ENCODE measurements at regions not wholly inside any gene's neighbourhood (a gene's known extent, or its start where the extent isn't known, plus 50 kb on each side); places are given as distances from the start of the nearest gene placed in this dataset.

- Histone ChIP-seq H3K4me3 (ENCODE audit: low read depth, low read length) (no peak overlapping the region), H3K36me3 (no peaks in the 10 kb centered on the region), H3K27ac (no peak overlapping the region), H3K9me3 (ENCODE audit: severe bottlenecking) (no peaks in the 10 kb centered on the region), H3K27me3 (ENCODE audit: insufficient read depth, low read depth, severe bottlenecking) (no peaks in the 10 kb centered on the region)
- DNase-seq: no peak
- no peak for TF ChIP-seq CTCF (IDR thresholded peaks at IDR 0.05; ENCODE audit: low read depth, low read length)
Observed at GRCh38 chr9:80690349-80690939, 998.9 kb downstream of the TLE1 start.

GRCh38 chr9:80679916-80680315, 1009.4 kb downstream of the TLE1 start:
- H3K4me3 ChIP-seq (ENCODE audit: low read depth, low read length): no peak overlapping the region
- no peaks in the 10 kb centered on the region for H3K9me3 ChIP-seq (ENCODE audit: severe bottlenecking)
- no peak overlapping the region for H3K27ac ChIP-seq
- TF ChIP-seq CTCF (IDR thresholded peaks at IDR 0.05; ENCODE audit: low read depth, low read length): no peak
- H3K36me3 ChIP-seq: no peaks in the 10 kb centered on the region
- no peak for DNase-seq
- H3K27me3 ChIP-seq (ENCODE audit: insufficient read depth, low read depth, severe bottlenecking): no peaks in the 10 kb centered on the region

GRCh38 chr9:80678906-80679305, 1010.4 kb downstream of the TLE1 start:
- DNase-seq: no peak
- Histone ChIP-seq H3K4me3 (ENCODE audit: low read depth, low read length) (no peak overlapping the region), H3K36me3 (no peaks in the 10 kb centered on the region), H3K27ac (no peak overlapping the region), H3K9me3 (ENCODE audit: severe bottlenecking) (no peaks in the 10 kb centered on the region), H3K27me3 (ENCODE audit: insufficient read depth, low read depth, severe bottlenecking) (no peaks in the 10 kb centered on the region)
- no peak for TF ChIP-seq CTCF (IDR thresholded peaks at IDR 0.05; ENCODE audit: low read depth, low read length)

GRCh38 chr9:80673496-80673895, 1015.9 kb downstream of the TLE1 start:
- Histone ChIP-seq H3K27me3 (ENCODE audit: insufficient read depth, low read depth, severe bottlenecking) (no peaks in the 10 kb centered on the region), H3K4me3 (ENCODE audit: low read depth, low read length) (no peak overlapping the region), H3K36me3 (no peaks in the 10 kb centered on the region), H3K27ac (no peak overlapping the region), H3K9me3 (ENCODE audit: severe bottlenecking) (no peaks in the 10 kb centered on the region)
- TF ChIP-seq CTCF (IDR thresholded peaks at IDR 0.05; ENCODE audit: low read depth, low read length): no peak
- DNase-seq: no peak

GRCh38 chr9:80665479-80665878, 1023.9 kb downstream of the TLE1 start:
- TF ChIP-seq CTCF (IDR thresholded peaks at IDR 0.05; ENCODE audit: low read depth, low read length): no peak
- DNase-seq: no peak
- H3K27me3 ChIP-seq (ENCODE audit: insufficient read depth, low read depth, severe bottlenecking): no peaks in the 10 kb centered on the region

More at GRCh38 chr9:80665479-80665878, 1023.9 kb downstream of the TLE1 start:
- no peak overlapping the region for H3K4me3 ChIP-seq (ENCODE audit: low read depth, low read length)
- no peaks in the 10 kb centered on the region for H3K36me3 ChIP-seq
- H3K27ac ChIP-seq: no peak overlapping the region
- H3K9me3 ChIP-seq (ENCODE audit: severe bottlenecking): no peaks in the 10 kb centered on the region

All from WERI-Rb-1 (cell line).